Endothelial cell of umbilical vein (primary cell): ENCODE measurements at regions not wholly inside any gene's neighbourhood (a gene's known extent, or its start where the extent isn't known, plus 50 kb on each side); places are given as distances from the start of the nearest gene placed in this dataset.

Experiments used
- BruUV-seq: library from RNA; stranded (reverse); fragments of 400-500 nt; replicated peaks from 2 replicates; lab custom pipeline; 2021; lab: Mats Ljungman, UMichigan
- CTCF ChIA-PET: fragments of 300-600, 350-600 bp; sonication (Branson Sonifier 250); formaldehyde crosslinking; loops from one replicate; lab custom pipeline; 2021; ENCODE audit warnings: antibody characterized with exemption, inconsistent platforms; lab: Charles Lee
- POLR2A ChIA-PET: fragments of 300-600, 350-600 bp; sonication (Branson Sonifier 250); formaldehyde crosslinking; loops from one replicate; lab custom pipeline; 2021; ENCODE audit warnings: antibody characterized with exemption, inconsistent platforms; lab: Charles Lee
- DNase-seq: peaks from one replicate; pipeline ENCODE4 v3.0.0-alpha.2; 2011; ENCODE audit warnings: low read depth, low spot score
- FAIRE-seq: peaks from 2 replicates; lab custom pipeline; 2011; peaks lifted over from hg19 to GRCh38; lab: Jason Lieb, UNC
- H2AFZ ChIP-seq: 2 replicates; pipeline ENCODE4 v1.6.0; 2012; ENCODE audit warnings: low read depth, low read length, control low read depth, inconsistent platforms
- H3K27ac ChIP-seq: 2 replicates; pipeline ENCODE4 v1.5.1; 2011; ENCODE audit warnings: low read depth, mild to moderate bottlenecking, control low read depth, low read length, moderate library complexity; ENCODE audit not compliant: insufficient read depth
- H3K27me3 ChIP-seq, 2 experiments: 2 replicates each; pipeline versions ENCODE4 v1.6.0 to v1.6.1; 2011; ENCODE audit warnings: low read length in 2 of 2, mixed read lengths in 1 of 2; ENCODE audit not compliant: control insufficient read depth in 2 of 2, insufficient read depth in 2 of 2
- H3K36me3 ChIP-seq, 2 experiments: 2 replicates in 1 of 2; 3 replicates in 1 of 2; pipeline ENCODE4 v1.5.1; 2011; ENCODE audit warnings: low read length in 2 of 2, mild to moderate bottlenecking in 1 of 2, moderate library complexity in 1 of 2; ENCODE audit not compliant: control insufficient read depth in 2 of 2, insufficient read depth in 2 of 2; ENCODE audit errors: extremely low read depth in 1 of 2
- H3K4me1 ChIP-seq: 3 replicates; pipeline ENCODE4 v1.5.1; 2011; ENCODE audit warnings: mild to moderate bottlenecking, low read length; ENCODE audit not compliant: control insufficient read depth, insufficient read depth; ENCODE audit errors: extremely low read depth
- H3K4me2 ChIP-seq: 2 replicates; pipeline ENCODE4 v1.6.1; 2011; ENCODE audit warnings: low read length, control low read depth, mixed read lengths; ENCODE audit not compliant: insufficient read depth
- H3K4me3 ChIP-seq, 3 experiments: fragments of 200-600 bp in 1 of 3; sonication (generic), shearing (Covaris generic) in 1 of 3; replicated peaks in 1 of 3; 2 replicates each; pipeline ENCODE4 v1.5.1; 2011 to 2016; ENCODE audit warnings: control low read depth in 3 of 3, low read length in 3 of 3, mild to moderate bottlenecking in 2 of 3, inconsistent platforms in 1 of 3, low read depth in 1 of 3, moderate library complexity in 1 of 3; ENCODE audit not compliant: insufficient read depth in 1 of 3
- H3K79me2 ChIP-seq: 2 replicates; pipeline ENCODE4 v1.6.0; 2012; ENCODE audit warnings: low read length, inconsistent platforms; ENCODE audit not compliant: control insufficient read depth, insufficient read depth
- H3K9ac ChIP-seq: replicated peaks from 2 replicates; pipeline ENCODE3; 2011; ENCODE audit warnings: low read length, control low read depth; ENCODE audit not compliant: insufficient read depth; ENCODE audit errors: extremely low read depth
- H3K9me1 ChIP-seq: replicated peaks from 3 replicates; pipeline ENCODE4 v1.6.0; 2011; ENCODE audit warnings: mild to moderate bottlenecking, low read length; ENCODE audit not compliant: control insufficient read depth, insufficient read depth; ENCODE audit errors: extremely low read depth
- H3K9me3 ChIP-seq: replicated peaks from 2 replicates; pipeline ENCODE4 v1.5.1; 2012; ENCODE audit warnings: low read length, inconsistent platforms; ENCODE audit not compliant: control insufficient read depth, insufficient read depth
- H4K20me1 ChIP-seq: replicated peaks from 2 replicates; pipeline ENCODE3; 2011; ENCODE audit warnings: mild to moderate bottlenecking, low read length; ENCODE audit not compliant: control insufficient read depth, insufficient read depth; ENCODE audit errors: extremely low read depth
- CTCF ChIP-seq, 2 donors: IDR thresholded peaks; 1 replicate in 1 of 2; 2 replicates in 1 of 2; pipeline ENCODE4 v1.5.1; 2011; ENCODE audit warnings: low read length in 2 of 2, mild to moderate bottlenecking in 2 of 2, moderate library complexity in 2 of 2, control low read depth in 1 of 2, inconsistent platforms in 1 of 2, low read depth in 1 of 2; ENCODE audit not compliant: insufficient read depth in 1 of 2; ENCODE audit errors: extremely low read depth in 1 of 2
- EZH2 ChIP-seq: IDR thresholded peaks from 2 replicates; pipeline ENCODE4 v1.6.1; 2012; ENCODE audit warnings: borderline replicate concordance, low read depth, mild to moderate bottlenecking, moderate library complexity, low read length, inconsistent platforms; ENCODE audit not compliant: severe bottlenecking
- FOS ChIP-seq: IDR thresholded peaks from 2 replicates; pipeline ENCODE4 v1.6.1; 2011; ENCODE audit warnings: mild to moderate bottlenecking, low read length, moderate library complexity, borderline replicate concordance; ENCODE audit not compliant: insufficient read depth
- GATA2 ChIP-seq: IDR thresholded peaks from 2 replicates; pipeline ENCODE4 v1.7.0; 2011; ENCODE audit warnings: low read depth, mild to moderate bottlenecking, moderate library complexity, mixed read lengths, low read length; ENCODE audit not compliant: insufficient read length, insufficient read depth
- JUN ChIP-seq: IDR thresholded peaks from 2 replicates; pipeline ENCODE4 v1.6.1; 2011; ENCODE audit warnings: borderline replicate concordance, low read depth; ENCODE audit not compliant: insufficient read length, insufficient read depth
- MAX ChIP-seq: IDR thresholded peaks from 2 replicates; pipeline ENCODE4 v1.6.1; 2011; ENCODE audit not compliant: insufficient read depth, insufficient read length
- MYC ChIP-seq: IDR thresholded peaks from one replicate; pipeline ENCODE4 v1.6.1; 2011; ENCODE audit warnings: mild to moderate bottlenecking, low read depth, low read length
- POLR2A ChIP-seq: IDR thresholded peaks from 2 replicates; pipeline ENCODE4 v1.6.1; 2012; ENCODE audit warnings: low read depth, mild to moderate bottlenecking, control low read depth, low read length
- POLR2AphosphoS5 ChIP-seq: IDR thresholded peaks from 2 replicates; pipeline ENCODE4 v1.6.1; 2012; ENCODE audit warnings: low read depth, mild to moderate bottlenecking, control low read depth, low read length, moderate library complexity; ENCODE audit not compliant: insufficient read depth
- dilution Hi-C: fragments of 300-500 bp; cut with MboI; formaldehyde crosslinking; loops from one replicate; pipeline ENCODE4 v1.15.0; 2019; ENCODE audit warnings: low sequenced_read_pairs; ENCODE audit not compliant: extremely low pct_ligation_motif_present
- intact Hi-C: fragments of 100-400 bp; cut with micrococcal nuclease; formaldehyde crosslinking; loops from one replicate; pipeline ENCODE4 v1.10.0; 2022

- no peak overlapping the region for H3K4me2 ChIP-seq
- intact Hi-C loops (no loop called here), dilution Hi-C loops (no loop called here)
- no peaks in the 10 kb centered on the region for H4K20me1 ChIP-seq
- no peak overlapping the region for H3K4me3 ChIP-seq
- no peak for FAIRE-seq
- ChIA-PET POLR2A (no interaction called here), CTCF (interaction anchor here (0.7 to 1.1 kb wide), 2 partner anchors 12 to 67 kb away, joined by 3 read pairs; no protein-coding TSS in a partner anchor)
- BruUV-seq = no TSS peak
- H3K36me3 ChIP-seq = no peaks in the 10 kb centered on the region
- H2AFZ ChIP-seq = no peak overlapping the region
- no peak overlapping the region for H3K9ac ChIP-seq
- no peak for TF ChIP-seq POLR2A
- no peak for TF ChIP-seq GATA2
- TF ChIP-seq FOS = no peak
- TF ChIP-seq MYC = no peak
- TF ChIP-seq CTCF (IDR thresholded peaks at IDR 0.05; ENCODE audit: extremely low read depth in 1 of 2, insufficient read depth in 1 of 2, low read depth in 1 of 2, low read length in 2 of 2) = no peak
- no peak for TF ChIP-seq MAX
- no peak for TF ChIP-seq EZH2
- TF ChIP-seq JUN = no peak
- no peak for TF ChIP-seq POLR2AphosphoS5
- H3K9me1 ChIP-seq = no peaks in the 10 kb centered on the region
- no peaks in the 10 kb centered on the region for H3K79me2 ChIP-seq
- no peaks in the 10 kb centered on the region for H3K9me3 ChIP-seq
- H3K4me1 ChIP-seq = no peaks in the 10 kb centered on the region
- peak; percentile 3 for DNase-seq
- H3K27ac ChIP-seq = no peak overlapping the region
- no peaks in the 10 kb centered on the region for H3K27me3 ChIP-seq
Observed at GRCh38 chr3:157931517-157931916, 174.7 kb downstream of the SHOX2 start.
